ENCODE measurements at regions not wholly inside any gene's neighbourhood (a gene's known extent, or its start where the extent isn't known, plus 50 kb on each side); places are given as distances from the start of the nearest gene placed in this dataset.

DNA sequence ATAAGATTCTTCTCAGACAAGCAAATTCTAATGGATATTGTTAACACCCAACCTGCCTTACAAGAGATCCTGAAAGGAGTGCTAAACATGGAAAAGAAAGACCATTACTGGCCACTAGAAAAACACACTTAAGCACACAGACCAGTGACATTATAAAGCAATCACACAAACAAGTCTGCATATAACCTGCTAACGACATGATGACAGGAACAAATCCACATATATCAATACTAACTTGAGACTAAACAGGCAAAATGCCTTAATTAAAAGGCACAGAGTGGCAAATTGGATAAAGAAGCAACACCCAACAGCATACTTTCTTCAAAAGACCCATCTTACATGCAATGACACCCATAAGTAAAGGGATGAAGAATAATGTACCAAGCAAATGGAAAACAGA is 100.5 kb upstream of the PCDH18 start:
- DNase-seq (ENCODE audit: low read depth) = no peak

DNA sequence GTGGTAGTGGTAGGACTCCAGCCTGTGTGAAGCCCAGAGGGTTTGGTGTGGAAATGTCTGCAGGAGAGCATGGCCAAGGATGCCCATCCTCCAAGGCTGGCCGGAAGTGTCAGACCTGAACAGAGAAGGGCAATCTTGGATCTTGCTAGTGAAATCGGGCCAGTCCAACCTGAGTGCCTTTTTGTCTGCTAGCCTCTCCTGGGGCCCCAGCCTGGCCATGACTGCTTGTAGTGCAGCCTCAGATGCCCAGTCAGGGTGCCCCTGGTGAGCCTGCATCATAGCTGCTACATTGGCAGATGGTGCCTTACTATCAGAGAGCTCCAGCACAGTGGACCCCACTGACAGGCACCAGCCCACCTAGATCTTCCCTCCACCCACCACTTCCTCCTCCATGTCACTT is 99.3 kb upstream of the PCDH18 start:
- DNase-seq (ENCODE audit: low read depth) = no peak

DNA sequence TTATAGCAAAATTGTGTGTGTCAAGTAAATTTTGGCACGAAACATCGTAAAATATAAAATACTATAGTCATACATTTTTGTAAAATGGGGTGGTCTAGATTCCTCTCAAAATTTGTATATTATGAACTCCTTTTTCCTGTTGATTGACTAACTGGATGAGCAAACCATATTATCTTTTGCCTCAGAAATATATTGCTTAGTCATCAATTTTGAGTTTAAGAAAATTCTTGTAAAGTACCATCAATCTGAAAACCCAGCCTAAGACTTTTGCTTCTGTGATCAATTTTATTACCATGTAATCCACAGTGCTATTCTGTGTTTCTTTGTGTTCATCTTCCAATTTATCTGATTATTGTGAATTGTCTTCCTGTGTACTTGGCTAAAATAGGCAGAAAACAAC is 98.0 kb upstream of the PCDH18 start:
- no peak for DNase-seq (ENCODE audit: low read depth)

DNA sequence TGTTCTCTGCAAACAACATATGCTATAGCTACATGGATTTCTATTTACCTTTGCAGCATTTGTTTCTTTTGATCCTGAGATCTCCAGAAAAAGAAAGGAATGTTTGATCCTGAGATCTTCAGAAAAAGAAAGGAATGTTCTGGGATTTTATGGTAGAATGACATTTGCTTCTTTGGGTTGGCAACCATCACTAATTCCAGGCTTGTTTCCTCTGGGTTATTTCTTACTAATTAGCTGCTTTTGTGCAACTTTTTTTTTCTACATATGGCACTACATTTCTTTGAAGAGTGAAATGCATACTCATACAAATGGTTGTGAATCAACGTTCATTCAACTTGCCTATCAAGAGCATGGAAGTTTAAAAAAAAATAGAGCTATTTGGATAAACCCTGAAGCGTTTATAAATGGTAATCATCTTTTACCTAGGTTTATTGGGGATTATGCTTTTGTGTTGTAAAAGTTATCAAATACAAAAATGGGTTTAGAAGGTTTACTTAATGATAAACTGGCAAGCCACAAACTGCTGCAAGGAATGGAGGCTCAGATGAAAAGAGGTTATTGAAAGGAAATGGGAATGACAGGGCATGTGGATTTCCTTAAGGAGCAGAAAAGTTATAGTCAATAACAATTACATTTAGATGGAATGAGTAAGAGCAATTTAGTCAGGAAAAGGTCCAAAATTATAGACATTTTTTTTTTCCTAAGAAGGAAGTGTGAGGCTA is 95.6 kb upstream of the PCDH18 start:
- DNase-seq (ENCODE audit: low read depth) = no peak

DNA sequence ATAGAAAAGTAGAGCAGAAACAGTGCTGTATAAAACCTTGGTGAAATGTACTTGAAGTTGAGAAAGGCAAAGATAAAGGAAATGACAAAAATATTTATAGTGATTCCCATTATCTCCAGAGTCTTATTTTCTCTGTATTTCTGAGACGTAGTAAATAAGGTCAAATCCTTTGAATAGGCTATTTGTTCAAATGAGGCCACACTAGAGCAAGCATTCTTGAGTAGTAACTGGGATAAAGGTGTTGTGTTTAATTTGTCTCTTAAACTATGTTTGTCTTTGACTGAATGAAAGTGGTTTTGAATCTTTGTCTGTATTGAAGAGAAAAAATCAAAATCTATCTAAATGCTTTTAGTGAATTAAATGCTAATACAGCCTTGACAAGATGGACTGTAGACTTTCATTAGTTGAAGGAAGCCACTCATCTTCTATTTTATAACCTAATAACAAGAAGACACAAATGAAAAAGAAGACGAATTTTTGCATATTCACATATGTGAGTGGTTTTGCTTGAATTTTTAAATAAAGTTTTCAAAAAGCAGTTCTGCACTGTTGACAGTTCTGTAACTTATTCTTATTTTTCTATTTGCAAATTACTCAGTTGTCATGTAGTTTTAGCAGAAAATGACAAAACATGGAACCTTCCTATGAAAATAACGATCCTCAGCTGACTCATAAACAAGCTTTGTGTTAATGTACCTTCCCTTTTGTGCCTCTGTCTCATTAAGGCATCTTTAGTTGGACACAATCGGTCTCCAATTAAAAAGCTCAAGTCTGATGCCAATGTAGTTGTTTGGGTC is 94.8 kb upstream of the PCDH18 start:
- DNase-seq (ENCODE audit: low read depth) = no peak

DNA sequence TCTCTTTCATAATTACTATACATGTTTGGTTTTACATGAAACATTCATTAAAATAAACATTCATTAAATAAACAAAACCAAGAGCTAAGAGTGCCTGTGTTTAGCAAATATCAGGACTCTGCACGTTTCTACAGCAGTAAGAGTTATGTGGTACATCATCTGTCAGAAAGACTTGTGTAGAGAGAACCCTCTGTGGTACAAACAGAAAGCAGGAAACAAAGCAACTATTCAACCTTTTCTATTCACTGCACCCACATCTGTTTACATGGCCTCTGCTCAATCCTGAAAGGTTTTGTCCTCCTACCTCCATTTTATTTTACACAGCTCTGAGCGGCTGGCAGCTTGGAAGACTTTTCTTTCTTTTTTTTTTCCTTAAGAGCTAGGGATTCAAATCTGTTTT is 90.7 kb upstream of the PCDH18 start:
- DNase-seq (ENCODE audit: low read depth) = no peak

DNA sequence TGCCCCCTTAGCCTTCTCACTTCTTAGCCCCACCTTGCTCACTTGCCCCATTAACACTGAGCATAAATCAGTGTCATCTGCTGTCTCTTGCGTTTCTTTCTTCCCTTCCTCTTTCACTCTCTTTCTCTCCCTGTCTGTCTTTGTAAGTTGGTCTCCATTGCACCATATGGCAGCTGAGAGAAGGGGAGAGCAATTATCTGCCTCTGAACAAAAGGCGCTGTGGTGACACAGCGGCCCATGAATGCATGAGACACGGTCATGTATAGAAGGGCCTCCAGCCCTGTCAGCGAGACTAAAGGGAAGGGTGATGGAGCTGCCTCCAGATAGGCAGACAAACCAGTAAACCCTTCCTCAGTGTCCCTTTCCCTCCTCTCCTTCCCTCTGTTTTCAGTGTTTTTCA is 88.8 kb upstream of the PCDH18 start:
- no peak for DNase-seq (ENCODE audit: low read depth)

DNA sequence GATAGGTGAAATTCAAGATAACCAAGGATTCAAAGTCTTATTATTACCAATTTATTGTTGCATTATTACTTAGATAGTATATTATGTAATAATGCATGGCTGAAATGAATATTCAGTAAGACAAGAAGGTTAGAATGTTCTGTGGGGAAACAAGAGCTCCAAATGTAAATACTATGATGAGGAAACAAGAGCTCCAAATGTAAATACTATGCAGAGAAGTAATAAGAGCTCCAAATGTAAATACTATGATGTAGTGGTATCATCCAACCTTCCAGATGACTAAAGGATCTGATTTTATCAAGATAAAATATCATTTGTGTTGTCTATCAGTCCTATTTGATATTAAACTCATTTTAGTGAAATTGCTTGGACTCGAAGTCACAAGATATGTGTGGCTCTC is 82.2 kb upstream of the PCDH18 start:
- no peak for DNase-seq (ENCODE audit: low read depth)

DNA sequence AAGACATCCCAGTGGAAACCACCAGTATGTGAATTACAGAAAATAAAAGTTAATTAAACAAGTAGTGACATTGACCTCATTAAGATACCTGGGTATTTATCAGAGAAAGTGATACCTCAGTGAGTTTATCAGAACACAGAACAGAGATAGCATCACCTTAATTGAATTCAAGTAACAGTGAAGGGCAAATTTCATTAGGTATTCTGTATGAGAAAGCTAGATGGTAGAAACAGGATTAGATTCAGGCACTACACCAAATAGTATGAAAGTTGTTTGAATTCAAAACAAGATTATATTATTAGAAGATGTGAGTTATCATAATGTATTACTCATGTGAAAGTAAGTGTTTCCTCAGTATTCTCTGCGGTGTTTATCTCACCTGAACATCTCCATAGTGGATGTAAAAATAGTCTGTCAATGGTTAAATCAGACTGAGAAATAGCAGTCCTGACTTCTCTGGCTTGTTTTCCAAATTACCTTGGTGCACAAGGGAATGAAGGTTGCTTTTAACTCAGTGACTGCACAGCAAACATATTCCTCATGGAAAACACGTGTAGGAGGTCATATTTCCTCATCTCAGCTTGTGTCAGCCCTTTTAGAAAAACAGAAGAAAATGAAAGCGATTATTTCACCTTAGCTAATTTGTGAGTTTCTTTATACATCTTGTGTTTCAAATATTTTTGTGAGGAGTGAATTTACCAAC is 79.9 kb upstream of the PCDH18 start:
- no peak for DNase-seq (ENCODE audit: low read depth)

DNA sequence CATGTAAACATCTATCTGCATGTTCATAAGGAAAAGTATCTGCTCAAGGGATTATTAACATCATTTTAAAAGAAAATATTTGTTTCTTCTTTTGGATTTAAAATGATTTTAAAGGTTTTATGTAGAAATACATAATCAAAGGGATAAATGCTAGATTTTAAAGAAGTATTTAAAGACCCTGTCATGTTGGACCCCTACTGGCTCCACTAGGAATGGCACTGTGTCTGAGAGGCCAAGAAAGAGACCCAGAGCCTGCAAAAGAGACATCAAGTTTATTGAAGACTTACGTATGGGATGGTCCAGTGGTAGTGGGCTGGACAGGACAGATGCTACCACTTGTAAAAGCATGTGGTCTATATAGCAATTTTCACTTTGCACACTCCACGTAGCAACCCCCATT is 78.7 kb upstream of the PCDH18 start:
- DNase-seq (ENCODE audit: low read depth) = no peak

DNA sequence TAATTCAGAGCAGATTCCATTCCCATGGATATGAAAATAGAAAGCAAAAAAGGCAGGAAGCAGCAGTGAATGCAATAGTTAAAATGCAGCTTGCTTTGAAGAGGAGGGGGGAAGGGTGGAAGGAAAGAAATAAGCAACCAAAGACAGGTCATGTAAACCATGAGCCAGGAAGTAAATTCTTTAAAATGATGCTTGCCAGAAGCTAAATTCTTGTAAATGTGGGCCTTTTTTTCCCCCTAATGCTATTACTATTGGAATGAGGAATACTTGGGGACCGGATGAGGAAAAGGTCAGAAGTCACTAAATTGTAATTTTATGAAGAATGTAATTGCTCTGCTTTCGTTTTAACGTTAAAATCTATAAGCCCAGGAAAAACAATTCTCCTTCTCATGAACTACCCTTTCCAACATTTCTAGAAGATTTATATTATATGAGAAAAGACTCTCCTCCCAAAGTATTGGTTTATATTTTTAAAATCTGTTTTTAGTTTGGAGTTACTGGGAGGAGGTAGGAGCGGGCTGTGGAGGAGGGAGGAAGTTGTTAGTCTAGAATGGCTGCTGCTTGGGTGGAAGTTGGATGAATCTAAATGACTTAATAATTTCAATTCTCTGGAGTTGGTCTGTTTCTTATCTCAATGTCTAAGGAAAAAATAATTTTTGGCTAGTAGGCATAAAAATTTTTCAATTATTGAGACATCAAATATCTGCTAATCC is 77.6 kb upstream of the PCDH18 start:
- DNase-seq (ENCODE audit: low read depth) = no peak

DNA sequence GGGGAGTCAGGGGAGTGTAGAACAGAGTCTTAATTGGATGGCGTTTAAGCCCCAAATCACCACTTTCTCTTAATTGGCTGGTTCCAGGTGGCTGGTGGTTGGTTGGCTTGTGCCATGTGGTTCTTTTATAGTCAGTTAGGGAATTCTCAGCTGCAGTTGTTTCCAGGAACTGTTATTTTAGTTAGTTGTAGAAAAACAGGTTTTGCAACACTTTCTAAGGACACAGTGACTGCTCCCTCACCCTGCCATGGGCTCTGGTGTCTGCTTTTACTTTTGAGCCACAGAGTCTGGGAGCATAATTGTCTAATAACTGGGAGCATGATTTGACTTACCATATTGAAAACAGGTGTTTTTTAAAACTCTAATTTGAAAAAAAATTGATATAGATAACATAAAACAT is 75.8 kb upstream of the PCDH18 start:
- DNase-seq (ENCODE audit: low read depth) = no peak

DNA sequence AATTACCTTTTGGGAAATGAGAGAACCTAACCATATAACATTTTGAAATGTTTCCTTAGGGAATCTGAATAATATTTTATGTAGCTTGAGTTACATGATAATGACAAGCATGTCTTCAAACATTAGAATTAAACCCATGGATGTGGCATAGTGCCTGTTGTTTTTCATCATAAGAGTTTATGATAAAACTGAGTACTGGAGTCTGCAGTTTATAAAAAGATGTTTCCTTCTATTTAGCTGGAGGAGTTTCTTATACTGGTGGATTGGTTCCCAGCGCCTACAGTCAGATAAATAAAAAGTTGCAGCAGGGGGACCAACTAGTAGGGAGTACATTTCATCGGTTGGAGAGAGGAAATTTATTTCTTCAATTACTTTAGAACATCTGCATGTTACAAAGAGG is 70.1 kb upstream of the PCDH18 start:
- DNase-seq (ENCODE audit: low read depth) = no peak

DNA sequence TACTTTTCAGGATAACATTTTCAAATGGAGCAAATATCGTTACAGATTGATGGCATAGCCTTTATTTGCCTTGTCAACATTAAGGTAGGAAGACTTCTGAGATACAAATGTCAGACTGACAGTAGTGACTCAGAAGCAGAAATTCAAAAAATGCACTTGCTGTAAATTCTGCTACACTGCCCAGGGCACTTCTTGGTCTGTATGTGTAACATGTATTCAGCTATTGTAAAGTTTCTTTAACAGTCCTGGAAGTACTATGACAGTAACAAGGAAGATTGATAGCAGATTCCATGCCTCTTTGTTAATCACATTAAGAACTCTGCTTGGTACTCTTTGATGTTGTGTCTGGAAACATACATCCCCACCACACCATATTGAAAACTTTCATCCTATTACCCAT is 69.6 kb upstream of the PCDH18 start:
- no peak for DNase-seq (ENCODE audit: low read depth)

DNA sequence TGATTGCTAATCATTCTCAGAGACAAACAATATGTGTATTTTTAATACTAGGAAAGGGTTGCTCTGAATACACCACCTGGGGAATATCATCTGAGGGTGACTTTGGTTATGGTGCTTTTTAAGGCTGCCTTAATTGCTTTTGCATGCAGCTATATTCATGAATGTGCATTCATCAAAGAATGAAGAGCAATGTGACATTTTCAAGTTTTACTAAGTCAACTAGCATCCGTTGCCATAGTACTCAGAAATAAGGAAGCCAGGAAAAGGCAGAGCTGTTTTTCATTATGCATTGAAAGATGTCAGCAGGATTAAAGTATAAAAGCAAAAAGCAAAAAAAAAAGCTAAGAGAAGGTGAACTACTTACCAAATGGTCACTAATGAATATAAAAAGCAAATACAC is 67.4 kb upstream of the PCDH18 start:
- no peak for DNase-seq (ENCODE audit: low read depth)

DNA sequence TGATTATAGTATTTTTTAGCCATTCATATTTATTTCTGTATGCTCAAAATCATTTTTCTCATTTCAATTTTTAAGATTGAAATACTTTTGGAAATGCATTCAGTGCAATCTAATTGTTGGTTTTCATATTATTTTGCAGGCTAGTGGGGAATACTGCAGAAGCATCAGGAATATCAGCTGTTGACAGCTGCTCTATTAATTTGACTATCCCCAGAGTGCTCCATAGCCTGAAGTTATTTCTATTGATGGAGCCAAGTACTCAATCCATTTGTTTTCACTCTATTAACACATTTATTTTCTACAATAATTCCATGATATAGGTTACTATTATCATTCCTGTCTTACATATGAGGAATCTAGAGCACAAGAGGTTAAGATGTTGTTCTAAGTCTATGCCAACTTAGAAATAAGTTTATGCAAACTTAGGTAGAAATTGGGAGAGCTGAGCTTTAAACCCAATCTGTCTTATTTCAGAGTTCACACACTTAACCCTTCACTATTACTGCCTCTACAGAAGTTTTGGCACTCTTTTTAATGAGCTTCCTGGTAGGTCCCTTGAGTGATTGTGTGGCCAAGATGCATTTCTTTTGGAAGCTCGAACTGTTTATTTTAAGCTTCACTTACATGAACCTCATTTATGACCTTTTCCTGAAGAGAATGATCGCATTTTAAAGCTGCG is 65.6 kb upstream of the PCDH18 start:
- DNase-seq (ENCODE audit: low read depth) = no peak

DNA sequence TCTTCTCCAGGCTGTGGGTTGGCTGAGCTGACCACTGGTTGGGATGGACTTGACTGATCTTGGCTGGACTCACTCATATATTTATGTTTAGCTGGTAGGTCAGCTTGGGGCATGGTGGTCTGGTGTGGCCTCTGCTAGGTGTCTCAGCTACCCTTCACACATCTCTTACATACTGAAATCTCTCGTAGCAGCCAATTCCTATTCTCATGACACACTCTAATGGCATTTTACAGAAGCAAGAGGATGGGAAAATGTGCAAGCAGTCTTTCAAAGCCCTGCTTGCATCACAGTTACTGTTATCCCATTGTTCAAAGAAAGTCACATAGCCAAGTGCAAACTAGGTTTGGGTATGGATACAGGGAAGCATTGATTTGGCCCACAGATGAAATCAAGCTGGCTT is 55.5 kb upstream of the PCDH18 start:
- DNase-seq (ENCODE audit: low read depth) = no peak

DNA sequence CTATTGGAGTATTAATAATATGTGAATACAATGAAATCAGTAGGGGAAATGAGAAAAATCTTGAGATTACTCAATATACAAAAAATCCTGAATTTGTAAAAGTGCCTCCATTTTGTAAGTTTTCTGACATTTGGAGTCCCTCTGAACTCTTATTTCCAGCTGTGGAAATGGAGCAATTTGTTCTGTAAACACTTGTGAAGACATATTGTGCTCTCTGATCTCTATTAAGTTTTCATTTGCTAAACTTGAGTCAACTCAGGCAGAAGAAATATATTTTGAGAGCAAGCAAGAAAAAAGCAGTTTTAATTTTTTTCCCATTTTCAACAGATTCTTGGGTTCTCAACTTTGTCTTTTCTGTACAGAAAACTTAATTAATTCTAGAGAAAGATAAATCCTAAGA is 51.4 kb upstream of the PCDH18 start:
- no peak for DNase-seq (ENCODE audit: low read depth)
